Epidermal melanocyte (primary cell): ENCODE measurements at regions not wholly inside any gene's neighbourhood (a gene's known extent, or its start where the extent isn't known, plus 50 kb on each side); places are given as distances from the start of the nearest gene placed in this dataset.
"Not testable (repeated sequence)": the region's sequence is repeated elsewhere in the genome, so short reads cannot be mapped to it uniquely, and the experiment has no call there.

Experiments used
- DNase-seq: peaks from one replicate; pipeline ENCODE4 v3.0.0; 2011; ENCODE audit warnings: low spot score; ENCODE audit not compliant: insufficient read length

- no peak for DNase-seq
Observed at GRCh38 chr9:85212887-85213286, 528.9 kb downstream of the AGTPBP1 start.

GRCh38 chr9:85212209-85212608, 529.5 kb downstream of the AGTPBP1 start:
- no peak for DNase-seq

GRCh38 chr9:85208666-85209065, 533.1 kb downstream of the AGTPBP1 start:
- DNase-seq = no peak

- DNase-seq = no peak
Observed at GRCh38 chr9:85204176-85204575, 534.6 kb downstream of the NTRK2 start.

DNA sequence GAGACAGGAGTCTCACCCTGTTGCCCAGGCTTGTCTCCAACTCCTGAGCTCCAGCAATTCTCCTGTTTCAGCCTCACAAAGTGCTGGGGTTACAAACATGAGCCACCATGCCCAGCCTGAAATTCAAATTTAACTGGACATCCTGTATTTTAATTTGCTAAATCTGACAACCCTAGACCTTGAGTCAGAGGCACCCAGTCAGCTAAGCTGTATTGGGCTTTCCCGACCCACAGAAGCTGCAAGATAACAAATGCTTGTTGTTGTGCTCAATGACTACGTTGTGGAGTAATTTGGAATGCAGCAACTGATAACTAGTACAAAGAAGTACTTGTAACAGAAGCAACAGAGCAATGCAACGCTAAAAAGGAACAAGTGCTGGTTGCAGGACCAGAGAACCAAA, 533.1 kb downstream of the NTRK2 start:
- no peak for DNase-seq

DNA sequence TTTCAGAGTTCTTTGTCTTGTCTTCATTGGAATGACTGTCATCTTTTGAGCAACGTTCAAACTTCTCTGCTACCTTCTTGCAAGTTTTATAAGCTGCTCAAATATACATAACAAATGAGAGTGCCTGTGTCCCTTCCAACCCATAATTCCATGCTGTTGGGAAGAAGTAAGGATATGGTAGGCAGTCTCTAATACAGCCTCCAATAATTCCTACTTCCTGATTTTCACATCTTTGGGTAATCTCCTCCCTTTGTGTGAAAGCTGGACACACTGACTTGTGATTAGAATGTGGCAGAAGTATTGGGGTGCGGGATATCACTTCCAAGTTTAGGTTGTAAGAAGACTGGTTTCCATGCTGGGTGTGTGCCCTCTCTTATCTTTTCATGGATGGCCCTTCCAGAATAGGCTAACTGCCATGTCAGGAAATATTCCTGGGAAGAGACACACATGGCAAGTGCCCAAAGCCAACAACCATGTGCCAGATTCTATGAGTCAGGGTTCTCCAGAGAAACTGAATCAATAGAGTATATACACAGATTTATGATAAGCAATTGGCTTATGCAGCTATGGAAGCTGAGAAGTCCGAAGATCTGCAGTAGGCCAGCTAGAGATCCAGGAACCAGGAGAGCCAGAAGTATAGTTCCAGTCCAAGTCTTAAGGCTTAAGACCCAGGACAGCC, 531.3 kb downstream of the NTRK2 start:
- no peak for DNase-seq

- no peak for DNase-seq
Observed at GRCh38 chr9:85199866-85200495, 530.5 kb downstream of the NTRK2 start.

GRCh38 chr9:85192750-85193149, 523.2 kb downstream of the NTRK2 start:
- DNase-seq = no peak

GRCh38 chr9:85186218-85186585, 516.7 kb downstream of the NTRK2 start:
- DNase-seq = no peak

DNA sequence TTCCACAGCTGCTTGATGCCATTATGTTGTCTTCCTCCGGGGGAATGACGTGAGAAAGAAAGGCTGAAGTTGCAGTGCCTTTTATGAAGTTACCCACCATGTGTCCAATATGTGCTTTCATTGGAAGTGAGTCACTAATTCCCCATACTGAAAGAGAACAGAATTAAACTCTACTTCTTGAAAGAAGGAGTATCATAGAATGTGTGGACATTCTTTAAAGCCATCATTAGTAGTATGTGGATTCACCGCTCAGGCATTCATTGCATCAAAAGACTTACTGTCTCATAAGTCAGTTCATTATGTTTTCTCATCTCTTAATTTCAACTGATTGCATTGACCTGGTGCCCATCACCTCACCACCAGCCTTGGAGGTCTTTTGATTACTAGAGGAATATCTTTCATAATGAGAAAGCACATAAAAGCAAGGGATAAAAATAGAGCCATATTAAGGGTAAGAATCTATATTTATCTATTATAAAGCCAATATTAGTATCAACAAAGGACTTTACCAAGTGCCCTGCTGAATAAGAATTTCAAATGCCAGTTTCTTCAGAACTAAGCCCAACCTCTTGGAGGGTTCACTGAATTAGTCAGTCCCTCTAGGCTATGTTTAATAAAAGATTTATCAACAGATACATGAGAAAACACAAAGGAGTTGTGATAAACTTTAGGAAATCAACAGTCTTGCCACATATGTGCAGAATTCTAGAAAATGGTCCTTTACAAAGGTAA, 516.1 kb downstream of the NTRK2 start:
- DNase-seq = no peak

- DNase-seq = no peak
Observed at GRCh38 chr9:85182383-85182782, 512.9 kb downstream of the NTRK2 start.

DNA sequence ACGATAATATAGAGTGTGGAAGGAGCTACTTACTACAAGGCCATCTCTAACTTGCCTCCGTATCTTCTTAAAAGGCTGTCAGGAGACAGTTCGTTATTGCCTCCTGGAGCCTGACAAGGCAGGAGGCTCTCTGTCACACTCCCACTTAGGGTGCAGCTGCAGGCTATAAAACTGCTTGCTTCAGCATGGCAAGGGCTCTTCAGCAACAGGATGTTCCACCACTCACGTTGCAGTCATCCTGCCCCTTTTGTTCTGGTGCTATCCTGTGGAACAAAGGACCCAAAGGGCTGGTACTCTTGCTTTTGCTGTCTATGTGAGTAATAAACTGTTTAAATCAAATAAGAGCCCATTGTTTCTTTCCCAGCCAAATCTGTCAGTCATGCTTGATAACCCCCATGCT, 508.9 kb downstream of the NTRK2 start:
- no peak for DNase-seq

GRCh38 chr9:85173967-85174366, 504.4 kb downstream of the NTRK2 start:
- no peak for DNase-seq

GRCh38 chr9:85172001-85172978, 502.8 kb downstream of the NTRK2 start:
- no peak for DNase-seq

- DNase-seq = no peak
Observed at GRCh38 chr9:85171163-85171562, 501.6 kb downstream of the NTRK2 start.

DNA sequence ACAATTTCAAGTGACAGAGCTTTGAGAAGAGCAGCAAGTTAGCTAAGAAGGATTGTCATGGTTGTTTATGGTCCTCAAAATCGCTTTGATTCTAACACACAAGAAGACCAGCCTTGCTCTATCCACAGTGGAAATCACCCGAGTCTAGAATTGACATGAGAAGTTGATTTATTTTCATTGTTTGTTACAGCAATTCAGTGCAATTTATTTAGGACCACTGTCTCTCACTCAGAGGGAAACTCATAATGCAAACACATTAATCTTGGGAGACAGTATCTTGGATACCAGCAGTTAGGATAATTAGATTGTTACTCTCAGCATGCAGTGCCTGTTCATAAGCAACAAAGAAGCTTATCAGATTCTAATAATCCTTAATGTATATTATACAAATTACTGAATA, 498.9 kb downstream of the NTRK2 start:
- no peak for DNase-seq

- no peak for DNase-seq
Observed at GRCh38 chr9:85167146-85167545, 497.6 kb downstream of the NTRK2 start.

- no peak for DNase-seq
Observed at GRCh38 chr9:85163825-85164224, 494.3 kb downstream of the NTRK2 start.

DNA sequence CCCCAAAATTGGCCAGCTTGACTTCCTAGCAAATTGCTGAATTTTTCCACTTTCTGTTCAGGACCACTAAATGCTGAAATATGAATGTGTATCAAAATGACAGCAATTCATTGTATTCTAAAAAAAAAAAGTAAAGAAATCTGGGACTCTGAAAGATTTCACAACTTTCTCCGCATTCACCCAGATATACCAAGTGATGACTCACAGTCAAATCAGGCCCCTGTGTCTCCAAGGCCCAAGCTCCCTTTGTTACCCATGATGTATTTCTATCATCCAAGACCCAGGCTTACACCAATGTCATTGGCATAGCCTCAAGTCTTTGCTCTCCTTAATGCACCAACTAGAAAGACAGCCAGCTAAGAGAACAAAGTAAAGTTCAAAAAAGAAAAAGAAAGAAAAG, 493.9 kb downstream of the NTRK2 start:
- DNase-seq = no peak

- DNase-seq = no peak
Observed at GRCh38 chr9:85162822-85163221, 493.3 kb downstream of the NTRK2 start.

DNA sequence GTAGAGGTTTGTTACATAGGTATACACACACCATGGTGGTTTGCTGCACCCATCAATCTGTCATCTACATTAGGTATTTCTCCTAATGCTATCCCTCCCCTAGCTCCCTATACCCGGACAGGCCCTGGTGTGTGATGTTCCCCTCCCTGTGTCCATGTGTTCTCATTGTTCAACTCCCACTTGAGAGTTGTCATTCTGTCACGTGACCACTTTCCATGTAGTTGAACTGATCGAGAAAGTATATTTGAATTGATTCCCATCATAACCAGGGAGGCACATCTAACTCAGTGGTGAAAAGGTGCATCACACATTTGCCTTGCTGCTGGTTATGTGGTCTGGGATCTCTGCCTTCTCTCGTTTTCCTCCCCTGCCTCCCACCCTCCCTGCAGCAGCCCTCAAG, 491.4 kb downstream of the NTRK2 start:
- not testable (repeated sequence) for DNase-seq

- DNase-seq = no peak
Observed at GRCh38 chr9:85158512-85158911, 489.0 kb downstream of the NTRK2 start.
